NOMO-1 treated with DMSO at 0.1 percent for 48 hours (cell line): ENCODE measurements at regions not wholly inside any gene's neighbourhood (a gene's known extent, or its start where the extent isn't known, plus 50 kb on each side); places are given as distances from the start of the nearest gene placed in this dataset.

Source experiments
- DNase-seq: peaks from one replicate; lab custom pipeline; 2025; ENCODE audit not compliant: unreplicated experiment; lab: John Stamatoyannopoulos, UW

DNA sequence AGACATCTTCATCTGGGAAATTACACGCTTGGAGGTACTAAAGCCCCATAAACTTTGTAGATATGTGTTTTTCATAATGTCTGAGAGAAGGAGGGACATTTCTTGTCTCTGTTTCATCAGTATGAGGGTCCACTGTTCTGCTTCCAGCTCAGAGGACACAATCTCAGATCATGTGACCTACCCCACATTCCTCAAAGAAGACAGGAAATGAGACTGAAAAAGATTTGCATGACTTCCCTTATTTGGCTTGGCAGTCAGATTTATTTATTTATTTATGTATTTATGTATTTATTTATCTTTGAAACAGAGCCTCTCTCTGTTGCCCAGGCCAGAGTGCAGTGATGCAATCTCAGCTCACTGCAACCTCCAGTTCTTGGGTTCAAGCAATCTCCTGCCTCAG lies 463.7 kb upstream of the RGPD4 start:
- no peak for DNase-seq

DNA sequence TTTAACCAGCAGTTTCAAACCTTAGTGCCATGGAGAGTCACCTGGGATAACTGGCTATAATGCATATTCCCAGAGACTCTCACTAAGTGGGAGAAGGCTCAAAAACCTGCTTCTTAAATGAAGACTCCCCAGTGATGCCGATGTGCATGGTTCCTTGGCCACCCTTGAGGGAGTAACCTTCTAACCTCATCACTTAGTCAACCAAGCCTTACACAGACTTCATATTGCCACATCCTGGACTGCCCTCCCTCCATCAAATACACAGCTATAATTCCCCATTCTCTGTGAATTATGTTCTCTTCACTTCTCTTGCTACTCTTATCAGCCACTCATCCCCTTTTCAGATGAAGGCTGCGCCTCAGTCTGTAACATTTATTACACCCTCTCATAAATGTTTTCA lies 462.9 kb upstream of the RGPD4 start:
- DNase-seq = no peak

DNA sequence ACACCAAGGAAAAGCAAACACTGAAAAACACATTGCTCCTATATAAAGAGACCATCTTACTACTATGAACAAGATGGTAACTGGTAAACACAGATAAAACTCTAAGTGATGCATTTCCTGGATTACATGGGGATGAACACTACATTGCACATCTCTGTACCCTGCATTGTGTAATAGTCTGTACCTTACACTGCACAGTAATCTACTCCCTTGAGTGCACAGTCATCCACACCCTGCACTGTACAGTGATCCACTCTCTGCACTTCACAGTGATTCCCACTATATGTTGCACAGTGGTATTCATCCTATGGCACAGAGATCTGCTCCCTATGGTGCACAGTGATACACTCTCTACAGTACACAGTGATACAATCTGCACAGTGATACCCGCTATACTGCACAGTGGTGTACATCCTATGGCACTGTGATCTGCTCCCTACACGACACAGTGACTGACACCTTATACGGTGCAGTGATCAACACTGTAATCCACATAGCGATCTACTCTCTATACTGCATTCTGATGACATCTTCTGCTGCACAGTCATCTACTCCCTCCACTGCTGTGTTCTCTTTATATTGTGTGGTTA lies 462.2 kb upstream of the RGPD4 start:
- DNase-seq = no peak

DNA sequence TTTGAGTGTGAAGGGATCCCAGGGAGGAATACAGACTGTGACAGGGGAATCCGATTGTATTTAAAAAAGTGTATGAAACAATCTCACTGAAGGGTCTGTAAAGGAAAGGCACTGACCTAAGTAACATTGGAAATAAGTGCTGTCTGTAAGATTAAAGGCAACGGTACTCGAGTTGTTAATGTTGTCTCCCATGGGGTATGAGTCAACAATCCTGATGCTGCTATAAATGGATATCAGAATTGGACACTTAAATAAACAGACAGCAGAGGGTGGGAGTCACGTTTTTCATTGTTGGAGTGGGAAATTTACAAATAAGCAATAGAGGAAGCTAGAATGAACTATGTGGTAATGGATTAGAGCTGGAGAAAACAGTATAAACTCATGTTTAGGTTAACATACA lies 452.4 kb upstream of the RGPD4 start:
- no peak for DNase-seq

DNA sequence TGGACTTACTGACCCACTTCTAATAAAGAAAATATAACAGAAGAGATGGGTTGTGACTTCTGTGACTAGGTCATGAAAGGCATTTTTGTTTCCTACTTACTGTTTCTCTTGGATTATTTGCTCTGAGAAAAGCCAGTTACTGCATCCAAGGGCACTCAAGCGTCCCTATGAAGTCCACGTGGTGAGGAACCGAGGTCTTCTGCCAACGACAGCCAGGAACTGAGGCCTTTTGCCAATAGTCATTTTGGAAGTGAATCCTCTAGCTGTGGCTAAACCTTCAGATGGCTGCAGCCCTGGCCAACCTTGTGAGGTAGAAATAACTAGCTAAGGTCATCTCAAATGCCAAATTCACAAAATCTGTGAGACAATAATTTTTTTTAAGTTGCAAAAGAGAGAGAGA lies 449.8 kb upstream of the RGPD4 start:
- no peak for DNase-seq

DNA sequence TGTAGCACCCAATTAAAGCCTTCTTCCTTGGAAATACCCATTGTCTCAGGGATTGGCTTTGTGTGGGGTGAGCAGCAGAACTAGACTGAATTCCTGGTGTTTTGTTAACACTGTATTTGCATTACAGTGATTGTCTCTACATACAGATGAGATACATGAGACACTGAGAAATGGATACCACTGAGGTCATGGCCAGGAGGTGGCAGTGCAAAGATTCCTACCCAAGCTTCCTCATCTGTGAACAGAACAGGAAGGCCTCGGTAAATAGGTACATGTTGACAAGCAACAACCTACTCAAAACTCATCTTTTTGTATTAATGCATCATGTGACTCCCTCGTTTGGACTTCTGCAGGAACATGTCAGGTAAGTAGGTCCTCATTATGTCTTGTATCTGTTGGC lies 445.8 kb upstream of the RGPD4 start:
- no peak for DNase-seq

DNA sequence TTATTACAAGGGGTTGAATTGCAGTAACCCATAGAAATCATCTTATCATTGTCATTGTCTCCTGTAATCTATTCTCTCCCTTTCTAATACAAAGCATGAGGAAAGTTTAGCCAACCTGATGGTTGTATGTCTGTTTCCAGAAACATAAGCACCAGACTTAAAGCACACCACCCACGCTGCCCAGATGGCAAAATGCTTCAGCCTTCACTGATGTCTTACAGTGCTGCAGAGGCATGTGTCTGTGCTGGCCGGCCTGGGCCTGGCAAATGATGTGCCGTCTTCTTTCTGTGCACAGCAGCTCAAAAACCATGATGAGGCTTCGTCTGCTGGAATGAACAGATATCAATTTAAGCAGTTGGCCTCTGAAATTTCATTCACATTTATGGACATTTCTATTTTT lies 443.0 kb upstream of the RGPD4 start:
- DNase-seq = no peak

DNA sequence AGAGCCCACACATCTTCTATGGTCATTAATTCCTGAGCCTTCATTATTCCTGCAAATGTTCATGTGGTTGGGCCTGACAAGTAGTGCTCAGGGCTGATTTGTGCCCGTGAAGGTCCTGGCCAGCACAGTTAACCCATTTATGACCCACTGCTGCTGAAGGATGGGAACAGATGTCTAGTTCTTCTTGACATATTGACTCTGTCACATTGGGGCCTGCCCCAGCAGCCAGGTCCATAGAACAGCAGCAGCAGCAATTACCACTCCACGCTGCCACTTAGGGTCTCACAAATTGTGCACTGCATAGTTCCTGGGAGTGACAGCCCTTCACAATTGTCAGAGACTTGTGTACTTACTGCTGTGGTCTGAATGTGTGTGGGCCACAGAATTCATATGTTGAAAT lies 442.3 kb upstream of the RGPD4 start:
- DNase-seq = no peak

DNA sequence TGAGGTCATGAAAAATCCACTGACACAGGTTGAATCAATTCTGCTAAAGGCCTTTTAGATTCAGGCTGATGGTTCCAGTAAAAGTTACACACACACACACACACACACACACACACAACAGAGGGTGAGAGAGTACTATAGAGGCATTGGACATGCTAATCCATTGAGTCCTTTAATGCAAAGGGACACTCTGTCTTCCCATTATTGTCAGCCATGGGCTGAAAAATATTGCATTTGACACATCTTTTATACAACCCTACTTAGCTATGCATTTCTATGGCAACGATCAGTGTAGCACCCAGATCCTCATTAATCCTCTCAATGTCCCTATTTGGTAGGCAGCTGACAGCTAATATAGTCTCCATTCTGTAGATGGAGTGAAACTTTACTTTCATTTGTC lies 440.8 kb upstream of the RGPD4 start:
- DNase-seq = no peak

DNA sequence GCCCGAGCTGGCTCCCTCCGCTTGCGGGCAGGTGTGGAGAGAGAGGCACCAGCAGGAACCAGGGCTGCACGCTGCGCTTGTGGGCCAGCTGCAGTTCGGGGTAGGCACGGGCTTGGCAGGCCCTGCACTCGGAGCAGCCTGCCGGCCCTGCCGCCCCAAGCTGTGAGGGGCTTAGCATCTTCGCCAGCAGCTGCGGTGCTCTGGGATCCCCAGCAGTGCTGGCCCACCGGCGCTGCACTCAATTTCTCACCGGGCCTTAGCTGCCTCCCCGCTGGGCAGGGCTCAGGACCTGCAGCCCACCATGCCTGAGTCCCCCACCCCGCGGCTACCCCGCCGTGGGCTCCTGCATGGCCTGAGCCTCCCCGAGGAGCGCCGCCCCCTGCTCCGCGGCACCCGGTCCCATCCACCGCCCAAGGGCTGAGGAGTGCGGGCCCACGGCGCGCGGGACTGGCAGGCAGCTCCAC lies 434.4 kb upstream of the RGPD4 start:
- DNase-seq = no peak

DNA sequence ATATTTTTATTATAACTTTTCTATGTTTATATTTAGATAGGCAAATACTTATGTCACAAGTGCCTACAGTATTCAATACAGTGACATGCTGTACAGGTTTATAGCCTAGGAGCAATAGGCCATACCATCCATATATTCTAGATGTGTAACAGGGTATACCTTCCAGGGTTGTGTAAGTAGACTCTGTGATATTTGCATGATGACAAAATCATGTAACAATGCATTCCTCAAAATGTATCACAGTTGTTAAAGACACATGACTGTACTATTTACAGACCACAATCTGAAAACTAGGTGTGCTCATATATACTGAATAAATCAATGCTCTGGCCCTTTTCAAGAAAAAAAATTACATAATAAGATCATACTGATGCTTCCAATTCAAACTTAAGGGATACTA lies 433.2 kb upstream of the RGPD4 start:
- DNase-seq = no peak

DNA sequence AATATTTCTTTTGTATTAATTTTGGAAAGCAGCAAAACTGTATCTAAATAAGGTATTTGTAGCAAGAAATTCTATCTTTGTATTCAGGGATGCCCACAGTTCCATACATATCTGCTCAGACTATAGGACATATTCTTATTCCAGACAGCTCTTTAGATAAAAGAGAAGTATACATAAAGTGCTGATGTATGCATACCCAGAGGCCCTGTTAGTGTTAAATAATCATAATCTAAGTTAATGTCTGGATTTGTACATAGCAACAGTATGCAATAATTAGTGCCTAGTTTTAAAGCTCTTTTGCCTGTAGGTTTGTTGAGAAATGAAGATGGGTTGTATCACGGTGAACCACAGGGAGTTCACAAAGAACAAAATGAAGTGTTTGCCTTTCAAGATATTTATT lies 428.0 kb upstream of the RGPD4 start:
- no peak for DNase-seq

DNA sequence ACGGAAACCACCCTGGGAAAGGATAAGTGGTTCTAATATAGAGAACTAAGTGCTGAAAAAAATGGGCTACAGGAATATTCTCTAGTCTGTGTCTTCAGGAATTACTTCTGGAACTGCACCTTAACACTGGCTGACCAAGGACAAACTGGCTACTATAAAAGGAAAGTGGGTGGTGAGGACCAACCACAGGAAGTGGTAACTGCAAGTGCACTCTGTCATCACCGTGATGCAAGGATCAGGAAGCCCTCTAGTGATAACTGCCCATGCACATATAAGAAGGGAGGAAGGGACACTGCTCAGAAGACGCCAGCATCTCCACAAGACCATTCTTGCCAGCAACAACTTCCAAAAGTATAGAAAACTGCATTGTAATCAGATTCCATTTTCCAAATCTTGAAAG lies 424.4 kb upstream of the RGPD4 start:
- no peak for DNase-seq

DNA sequence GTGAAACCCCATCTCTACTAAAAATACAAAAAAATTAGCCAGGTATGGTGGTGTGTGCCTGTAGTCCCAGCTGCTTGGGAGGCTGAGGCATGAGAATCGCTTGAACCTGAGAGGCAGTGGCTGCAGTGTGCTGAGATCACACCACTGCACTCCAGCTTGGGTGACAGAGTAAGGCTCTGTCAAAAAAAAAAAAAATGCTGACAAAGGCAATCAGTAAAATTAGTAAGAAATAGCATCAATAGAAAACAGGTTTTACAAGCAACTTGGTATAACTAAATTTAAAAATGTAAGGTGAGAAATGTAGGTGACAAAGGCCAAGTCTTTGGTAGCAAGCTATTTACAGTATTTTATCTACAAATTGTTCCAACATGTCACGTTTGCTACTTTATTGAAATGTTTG lies 421.4 kb upstream of the RGPD4 start:
- DNase-seq = no peak

DNA sequence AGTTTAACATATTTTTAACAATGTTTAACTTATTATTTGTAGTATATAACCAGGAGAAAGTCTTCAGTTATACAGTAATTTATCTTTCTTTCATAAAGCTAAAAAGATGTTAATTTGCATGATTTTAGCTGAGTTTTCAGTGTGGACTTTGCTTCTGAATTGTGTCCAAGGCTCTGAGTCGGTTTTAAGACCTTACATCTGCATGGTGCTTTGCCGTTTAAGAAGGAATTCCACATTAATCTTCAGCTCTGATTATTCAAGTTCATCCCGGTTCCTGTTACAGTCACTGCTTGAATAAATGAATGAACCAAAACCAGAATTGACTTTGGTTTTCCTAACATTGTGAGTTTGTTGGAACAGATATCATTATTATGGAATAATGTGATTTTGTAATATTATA lies 419.7 kb upstream of the RGPD4 start:
- DNase-seq = no peak

DNA sequence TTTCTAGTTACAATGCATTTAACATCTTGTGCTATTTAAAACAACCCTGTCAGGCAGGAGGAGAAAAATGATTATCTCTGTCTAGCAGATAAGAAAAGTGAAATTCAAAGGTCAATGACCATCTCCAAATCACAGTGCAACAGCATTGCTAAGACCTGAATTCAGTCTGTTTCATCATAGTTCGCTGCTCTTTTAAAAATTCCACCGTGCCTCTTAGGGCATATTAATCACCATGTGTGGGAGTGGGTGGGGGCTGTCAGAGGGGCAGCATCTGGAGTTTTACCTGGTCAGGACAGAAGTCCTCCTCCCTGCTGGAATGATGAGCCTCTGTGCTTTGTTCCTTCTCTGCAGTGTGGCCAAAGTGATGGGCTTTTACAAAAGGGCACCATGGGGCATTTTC lies 418.7 kb upstream of the RGPD4 start:
- DNase-seq = no peak

DNA sequence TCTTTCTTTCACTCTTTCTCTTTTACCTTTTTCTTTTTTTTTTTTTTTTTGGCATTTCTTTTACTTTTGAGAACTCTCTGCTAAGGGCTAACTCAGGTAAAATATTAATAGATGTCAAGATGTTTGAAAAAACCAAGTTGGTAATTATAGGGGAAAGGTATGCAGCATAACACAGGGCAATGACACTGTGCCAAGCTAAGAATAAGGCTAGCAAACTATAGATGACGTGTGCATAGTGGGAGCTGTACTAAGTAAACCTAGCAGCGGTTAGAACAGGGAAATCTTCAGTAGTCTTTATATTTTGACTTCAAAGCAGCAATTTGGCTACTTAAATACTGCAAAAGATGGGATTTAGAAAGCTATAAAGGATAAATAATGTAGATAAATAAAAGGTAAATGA lies 415.4 kb upstream of the RGPD4 start:
- DNase-seq = no peak

DNA sequence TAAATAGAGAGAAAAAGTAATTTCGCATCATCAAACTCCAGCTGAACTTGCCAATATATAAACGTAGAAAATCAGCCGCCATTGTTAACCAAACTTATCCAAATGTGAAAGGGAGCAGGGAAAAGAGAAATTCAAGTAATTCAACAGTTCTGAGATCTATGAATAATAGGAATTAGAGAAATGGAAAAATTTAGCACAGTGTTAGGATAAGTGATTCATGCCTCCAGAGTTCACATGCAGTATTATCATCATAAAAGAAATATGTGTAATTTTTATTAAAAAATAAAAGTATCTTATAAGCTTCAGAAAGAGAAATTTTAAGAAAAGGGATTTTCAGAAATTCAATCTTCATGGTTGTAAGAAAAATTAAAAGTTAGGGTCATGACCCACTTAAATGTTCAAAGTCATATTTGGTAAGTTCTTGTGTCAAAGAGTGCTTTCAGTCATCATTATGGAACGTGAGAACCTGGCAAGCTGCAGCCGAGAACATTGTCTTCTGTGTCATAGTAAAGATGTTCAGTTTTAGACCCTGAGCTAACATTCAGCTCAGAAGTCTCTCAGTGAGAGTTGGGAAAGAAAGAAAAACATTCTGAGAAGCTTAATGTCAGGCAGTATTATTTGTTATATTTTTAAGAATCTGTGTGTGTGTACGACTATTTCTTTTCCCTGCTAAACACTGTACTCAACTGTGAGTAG lies 414.3 kb upstream of the RGPD4 start:
- DNase-seq = no peak

DNA sequence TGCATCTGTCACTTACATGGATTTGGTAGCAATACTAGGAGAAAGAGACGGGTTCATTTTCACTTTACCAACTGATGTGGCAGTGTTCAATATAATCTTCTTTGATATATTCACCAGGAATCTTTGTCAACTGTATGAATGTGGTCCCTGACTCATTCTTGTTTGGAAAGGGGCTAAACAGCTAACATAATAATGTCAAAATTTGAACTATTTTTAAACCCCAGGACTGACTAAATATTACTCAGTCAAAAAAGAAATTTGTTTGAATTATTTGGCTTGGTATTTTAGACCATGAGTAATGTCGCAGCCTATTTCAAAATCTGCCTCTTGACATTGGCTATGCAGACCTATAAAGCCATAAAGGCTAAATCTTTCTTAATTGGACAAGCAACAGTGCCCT lies 413.7 kb upstream of the RGPD4 start:
- no peak for DNase-seq

DNA sequence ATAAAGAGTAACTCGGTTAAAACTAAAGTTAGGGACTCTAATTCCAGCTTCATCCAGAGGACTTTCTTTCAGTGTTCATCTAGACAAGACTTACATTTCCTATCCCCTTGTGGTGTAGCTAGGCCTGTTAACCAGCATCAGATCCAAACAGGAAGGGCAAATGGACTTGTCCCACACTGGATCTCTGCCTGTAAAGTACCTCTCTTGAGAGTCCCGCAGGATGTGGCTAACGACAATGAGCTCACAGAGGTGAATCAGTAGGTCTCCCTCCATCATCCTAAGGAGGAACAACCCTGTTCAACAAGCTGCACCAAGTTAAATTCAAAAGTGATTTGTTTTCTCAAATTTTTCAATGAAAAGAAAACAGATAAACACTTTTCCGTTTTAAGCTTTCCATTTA lies 412.3 kb upstream of the RGPD4 start:
- DNase-seq = no peak

DNA sequence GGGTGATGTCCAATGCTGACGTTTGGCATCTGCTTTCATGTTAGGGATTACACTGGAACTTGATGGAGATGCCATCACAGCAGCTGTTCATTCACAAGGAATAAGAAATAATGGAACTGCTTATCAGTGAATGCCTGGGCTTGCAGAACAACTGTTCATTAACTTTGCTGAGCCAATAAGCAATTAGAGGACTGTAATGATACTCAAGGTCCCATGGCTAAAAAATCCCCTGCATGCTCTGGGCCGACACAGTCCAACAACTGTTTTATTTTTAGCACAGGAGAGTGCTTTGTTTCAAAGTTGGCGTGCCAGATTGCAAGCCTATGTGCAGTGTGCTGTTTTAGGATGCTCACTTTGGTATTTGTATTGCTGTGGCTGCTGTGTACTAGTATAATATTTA lies 408.0 kb upstream of the RGPD4 start:
- DNase-seq = no peak

DNA sequence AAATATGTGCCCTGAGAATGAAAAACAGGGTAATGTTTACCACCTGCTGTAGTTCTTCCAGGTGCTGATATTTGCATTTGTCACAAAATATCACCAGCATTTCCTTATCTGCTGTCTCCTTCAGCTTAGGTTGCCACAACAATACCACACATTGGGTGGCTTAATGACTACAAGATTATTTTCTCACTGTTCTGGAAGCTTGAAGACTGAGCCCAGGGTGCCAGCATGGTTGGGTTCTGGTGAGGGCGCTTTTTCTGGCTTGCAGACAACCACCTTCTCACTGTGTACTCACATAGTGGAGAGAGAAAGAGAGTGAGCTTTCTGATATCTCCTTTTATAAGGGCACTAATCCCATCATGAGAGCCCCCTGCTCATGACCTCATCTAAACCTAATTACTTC lies 407.5 kb upstream of the RGPD4 start:
- DNase-seq = no peak

DNA sequence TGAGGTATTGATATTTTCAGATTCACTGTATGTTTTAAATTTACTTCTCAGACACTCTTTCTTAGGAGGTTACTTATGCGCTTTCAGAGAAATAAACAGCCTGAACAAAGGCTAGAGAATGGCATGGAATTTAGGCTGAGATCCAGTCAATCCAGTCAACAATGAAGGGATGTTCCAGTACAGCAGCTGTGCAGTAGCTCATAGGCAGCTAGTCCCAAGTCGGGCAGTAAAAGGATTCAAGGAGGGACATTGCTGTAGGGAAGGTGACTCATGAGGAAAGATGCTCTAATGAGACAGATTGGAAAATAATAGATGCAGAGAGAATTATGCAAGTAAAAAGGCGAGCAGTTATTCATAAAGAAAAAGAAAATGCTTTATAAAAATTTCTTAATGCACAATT lies 397.9 kb upstream of the RGPD4 start:
- DNase-seq = no peak
